H9 (cell line): ENCODE measurements at regions not wholly inside any gene's neighbourhood (a gene's known extent, or its start where the extent isn't known, plus 50 kb on each side); places are given as distances from the start of the nearest gene placed in this dataset.

ENCODE experiments used
- DNase-seq: peaks from one replicate; pipeline ENCODE4 v3.0.0-alpha.2; 2017
- H2AFZ ChIP-seq: one replicate; pipeline ENCODE4 v1.6.1; 2013; ENCODE audit warnings: mild to moderate bottlenecking, low read length, control low read depth, moderate library complexity
- H2AK5ac ChIP-seq: 2 replicates; pipeline ENCODE4 v1.6.1; 2013; ENCODE audit warnings: low read length, control low read depth, mixed read lengths; ENCODE audit not compliant: insufficient read length
- H2BK120ac ChIP-seq: one replicate; pipeline ENCODE4 v1.6.1; 2013; ENCODE audit warnings: low read depth, mild to moderate bottlenecking, low read length, control low read depth, inconsistent platforms; ENCODE audit not compliant: poor library complexity, severe bottlenecking
- H2BK12ac ChIP-seq: 2 replicates; pipeline ENCODE4 v1.6.1; 2013; ENCODE audit warnings: low read length, control low read depth, mixed read lengths, low read depth; ENCODE audit not compliant: insufficient read length
- H2BK15ac ChIP-seq: 2 replicates; pipeline ENCODE4 v1.6.1; 2013; ENCODE audit warnings: low read depth, low read length, control low read depth
- H2BK20ac ChIP-seq: one replicate; pipeline ENCODE4 v1.6.1; 2013; ENCODE audit warnings: low read depth, mild to moderate bottlenecking, low read length, control low read depth, inconsistent platforms; ENCODE audit not compliant: poor library complexity, severe bottlenecking
- H2BK5ac ChIP-seq: 2 replicates; pipeline ENCODE4 v1.6.1; 2013; ENCODE audit warnings: low read length, control low read depth, mixed read lengths; ENCODE audit not compliant: insufficient read length
- H3K14ac ChIP-seq: 2 replicates; pipeline ENCODE4 v1.6.1; 2013; ENCODE audit warnings: low read length, control low read depth; ENCODE audit not compliant: insufficient read depth
- H3K18ac ChIP-seq: 2 replicates; pipeline ENCODE4 v1.6.1; 2013; ENCODE audit warnings: low read depth, mild to moderate bottlenecking, mixed read lengths, low read length, control low read depth; ENCODE audit not compliant: insufficient read length
- H3K23ac ChIP-seq: 2 replicates; pipeline ENCODE4 v1.6.1; 2013; ENCODE audit warnings: low read length, control low read depth, mixed read lengths, low read depth; ENCODE audit not compliant: insufficient read length
- H3K23me2 ChIP-seq: 2 replicates; pipeline ENCODE4 v1.6.1; 2013; ENCODE audit warnings: low read depth, mild to moderate bottlenecking, mixed read lengths, low read length, control low read depth; ENCODE audit not compliant: insufficient read length, poor library complexity, severe bottlenecking
- H3K27ac ChIP-seq: 2 replicates; pipeline ENCODE4 v1.5.1; 2013; ENCODE audit warnings: low read length, control low read depth, mixed read lengths, low read depth; ENCODE audit not compliant: insufficient read length
- H3K27me3 ChIP-seq: 2 replicates; pipeline ENCODE4 v1.6.1; 2013; ENCODE audit warnings: low read length, control low read depth, inconsistent platforms; ENCODE audit not compliant: insufficient read depth
- H3K4ac ChIP-seq: 2 replicates; pipeline ENCODE4 v1.6.1; 2013; ENCODE audit warnings: low read depth, mild to moderate bottlenecking, control low read depth, inconsistent platforms, low read length, moderate library complexity
- H3K4me1 ChIP-seq: 2 replicates; pipeline ENCODE4 v1.6.1; 2013; ENCODE audit warnings: low read length, control low read depth, inconsistent platforms; ENCODE audit not compliant: insufficient read depth
- H3K4me2 ChIP-seq: 2 replicates; pipeline ENCODE4 v1.6.1; 2013; ENCODE audit warnings: low read length, control low read depth, mixed read lengths; ENCODE audit not compliant: insufficient read length, insufficient read depth
- H3K56ac ChIP-seq: 2 replicates; pipeline ENCODE4 v1.6.1; 2013; ENCODE audit warnings: low read depth, mild to moderate bottlenecking, mixed read lengths, low read length, control low read depth; ENCODE audit not compliant: insufficient read length
- H3K79me1 ChIP-seq: 2 replicates; pipeline ENCODE4 v1.6.1; 2013; ENCODE audit warnings: low read depth, mild to moderate bottlenecking, moderate library complexity, low read length, control low read depth, inconsistent platforms; ENCODE audit not compliant: insufficient read depth, poor library complexity, severe bottlenecking
- H3K79me2 ChIP-seq: 2 replicates; pipeline ENCODE4 v1.6.1; 2013; ENCODE audit warnings: low read length, control low read depth, inconsistent platforms; ENCODE audit not compliant: insufficient read depth
- H3K9ac ChIP-seq: 2 replicates; pipeline ENCODE4 v1.6.1; 2013; ENCODE audit warnings: low read length, control low read depth, mixed read lengths; ENCODE audit not compliant: insufficient read length; ENCODE audit errors: extremely low read depth
- H3K9me3 ChIP-seq: one replicate; pipeline ENCODE4 v1.6.1; 2013; ENCODE audit warnings: low read depth, low read length, inconsistent platforms; ENCODE audit not compliant: control insufficient read depth
- H3T11ph ChIP-seq: one replicate; pipeline ENCODE4 v1.6.1; 2013; ENCODE audit warnings: mild to moderate bottlenecking, low read length, control low read depth, inconsistent platforms
- H4K20me1 ChIP-seq: one replicate; pipeline ENCODE4 v1.6.1; 2013; ENCODE audit not compliant: control insufficient read depth, insufficient read length, insufficient read depth
- H4K5ac ChIP-seq: 2 replicates; pipeline ENCODE4 v1.6.1; 2013; ENCODE audit warnings: low read depth, mild to moderate bottlenecking, mixed read lengths, low read length, control low read depth; ENCODE audit not compliant: insufficient read length
- H4K8ac ChIP-seq: replicated peaks from 2 replicates; pipeline ENCODE4 v1.6.1; 2013; ENCODE audit warnings: low read length, control low read depth, mixed read lengths, low read depth; ENCODE audit not compliant: insufficient read length
- H4K91ac ChIP-seq: 2 replicates; pipeline ENCODE4 v1.6.1; 2013; ENCODE audit warnings: low read depth, mild to moderate bottlenecking, moderate library complexity, mixed read lengths, low read length, control low read depth; ENCODE audit not compliant: insufficient read length
- H3K27ac Mint-ChIP-seq, 3 experiments: 2 replicates in 2 of 3; 3 replicates in 1 of 3; pipeline ENCODE4 v1.8.0; 2020 to 2021; ENCODE audit warnings: mixed read lengths in 3 of 3, mild to moderate bottlenecking in 1 of 3, moderate library complexity in 1 of 3
- H3K27me3 Mint-ChIP-seq: 2 replicates; pipeline ENCODE4 v1.8.0; 2021; ENCODE audit warnings: low read depth, mild to moderate bottlenecking, moderate library complexity, mixed read lengths
- H3K36me3 Mint-ChIP-seq, 3 experiments: 2 replicates in 2 of 3; 3 replicates in 1 of 3; pipeline ENCODE4 v1.8.0; 2020 to 2021; ENCODE audit warnings: low read depth in 3 of 3, mixed read lengths in 3 of 3; ENCODE audit not compliant: insufficient read depth in 1 of 3
- H3K4me1 Mint-ChIP-seq, 2 experiments: 2 replicates each; pipeline ENCODE4 v1.8.0; 2020; ENCODE audit warnings: mixed read lengths in 2 of 2
- H3K4me3 Mint-ChIP-seq, 2 experiments: 2 replicates in 1 of 2; 3 replicates in 1 of 2; pipeline ENCODE4 v1.8.0; 2020 to 2021; ENCODE audit warnings: mild to moderate bottlenecking in 2 of 2, mixed read lengths in 2 of 2, moderate library complexity in 1 of 2
- H3K9me3 Mint-ChIP-seq, 2 experiments: 2 replicates in 1 of 2; 3 replicates in 1 of 2; pipeline ENCODE4 v1.8.0; 2020; ENCODE audit warnings: mild to moderate bottlenecking in 2 of 2, mixed read lengths in 2 of 2, moderate library complexity in 1 of 2
- CTCF ChIP-seq: fragments of 200-600 bp; sonication (generic); conservative IDR thresholded peaks from 3 replicates; pipeline ENCODE4 v1.8.0; 2021; ENCODE audit warnings: antibody characterized with exemption, mild to moderate bottlenecking
- WGBS: extraction: QIAGEN DNeasy Blood & Tissue Kit; methylation state at CpG from one replicate; pipeline ENCODE4 v1.1.7; 2013; ENCODE audit warnings: missing lambda C conversion rate, low lambda C conversion rate, mixed read lengths; ENCODE audit not compliant: insufficient read length; ENCODE audit errors: extremely low coverage; 5-methylcytosine and 5-hydroxymethylcytosine counted together

GRCh38 chr11:127304634-127305033 lies 304.1 kb upstream of the KIRREL3 start:
- H2BK20ac ChIP-seq: no peak overlapping the region
- no peaks in the 10 kb centered on the region for H4K20me1 ChIP-seq
- no peak overlapping the region for H2BK120ac ChIP-seq
- no peaks in the 10 kb centered on the region for H3K79me1 ChIP-seq
- H3K9me3 ChIP-seq: no peaks in the 10 kb centered on the region
- H3K56ac ChIP-seq: no peak overlapping the region
- H4K5ac ChIP-seq: no peak overlapping the region
- no peak overlapping the region for H3K27ac ChIP-seq
- no peak overlapping the region for H2AK5ac ChIP-seq
- H3K9me3 Mint-ChIP-seq: no peaks in the 10 kb centered on the region
- H4K91ac ChIP-seq: no peak overlapping the region
- H3K14ac ChIP-seq: no peak overlapping the region
- H3K23me2 ChIP-seq: no peaks in the 10 kb centered on the region
- no peaks in the 10 kb centered on the region for H3K4me1 ChIP-seq
- peaks cover 5 to 10% of the 10 kb centered on the region in 2 experiments for H3K4me1 Mint-ChIP-seq
- H2BK5ac ChIP-seq: no peak overlapping the region
- H3K4ac ChIP-seq: no peak overlapping the region
- no peak overlapping the region for H3K9ac ChIP-seq
- no peak for DNase-seq
- no peak overlapping the region for H2BK15ac ChIP-seq
- no CpG with 5 or more reads among the region's 3 CpGs for WGBS
- peak overlapping the region in 1 of 3 experiments; percentile 66; a peak in 1 of 7 replicates for H3K27ac Mint-ChIP-seq
- H3K4me3 Mint-ChIP-seq: no peak overlapping the region
- H3K27me3 ChIP-seq: no peaks in the 10 kb centered on the region
- H3K79me2 ChIP-seq: no peaks in the 10 kb centered on the region
- H3K27me3 Mint-ChIP-seq: no peaks in the 10 kb centered on the region
- no peak overlapping the region for H2BK12ac ChIP-seq
- TF ChIP-seq CTCF: no peak
- H3K4me2 ChIP-seq: no peak overlapping the region
- no peak overlapping the region for H3T11ph ChIP-seq
- H3K36me3 Mint-ChIP-seq: no peaks in the 10 kb centered on the region
- no peak overlapping the region for H3K23ac ChIP-seq
- no peak overlapping the region for H2AFZ ChIP-seq
- H3K18ac ChIP-seq: no peak overlapping the region
- no peak overlapping the region for H4K8ac ChIP-seq
